GM18520 (cell line): ENCODE measurements at regions not wholly inside any gene's neighbourhood (a gene's known extent, or its start where the extent isn't known, plus 50 kb on each side); places are given as distances from the start of the nearest gene placed in this dataset.
A peak's percentile ranks its signal among the peaks of the same experiment; 100 is the strongest.
"Not testable (repeated sequence)": the region's sequence is repeated elsewhere in the genome, so short reads cannot be mapped to it uniquely, and the experiment has no call there.

Experiments
- ATAC-seq: cut with Tn5 transposase; IDR thresholded peaks from one replicate; pipeline ENCODE4 v1.9.1; 2021; ENCODE audit not compliant: unreplicated experiment

DNA sequence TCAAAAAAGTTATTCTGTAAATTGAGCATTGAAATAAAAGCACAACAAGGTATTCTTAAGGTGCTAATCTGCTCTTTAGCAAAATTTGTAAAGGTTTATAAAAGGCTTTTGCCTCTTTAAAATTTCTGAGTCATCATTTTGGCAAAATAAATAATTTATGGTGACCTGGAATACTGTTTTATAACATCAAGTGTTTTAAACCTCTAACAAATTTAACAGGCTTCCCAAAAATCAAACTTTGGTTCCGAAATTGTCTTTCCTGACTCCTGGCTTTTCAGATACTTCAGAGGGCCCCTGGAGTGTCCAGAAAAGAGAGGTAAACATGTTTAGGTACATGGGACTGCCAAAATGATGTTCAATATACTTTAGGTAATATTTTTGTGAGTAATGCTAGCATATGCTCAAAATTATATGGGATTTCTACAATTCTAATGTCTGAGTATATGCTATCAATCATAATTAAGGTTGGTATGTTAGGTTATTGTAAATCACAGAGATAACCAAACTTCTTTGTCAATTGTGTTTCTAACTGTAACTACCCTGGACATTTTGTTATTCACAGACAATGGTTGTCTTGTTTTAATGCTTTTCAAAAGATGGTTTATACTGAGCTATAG is 160.3 kb upstream of the OLIG3 start:
- ATAC-seq = no peak

DNA sequence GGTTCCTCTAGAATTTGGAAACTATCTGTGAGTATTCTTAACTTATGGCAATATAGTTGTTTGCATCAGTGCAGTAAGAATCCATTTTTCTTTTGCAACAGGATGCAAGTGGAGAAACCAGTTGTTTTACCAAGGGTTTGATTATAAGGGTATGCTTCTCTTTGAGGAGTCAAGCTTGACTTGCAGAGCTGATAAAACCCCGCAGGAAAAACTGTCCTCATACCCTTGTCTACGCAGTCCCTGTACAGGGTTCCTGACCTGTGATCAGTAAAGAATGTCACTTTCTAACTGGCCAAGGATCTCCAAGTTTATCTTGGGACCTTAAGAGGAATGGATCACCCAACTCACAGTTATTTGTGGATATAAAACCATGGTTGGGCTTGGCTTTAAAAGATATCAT is 161.1 kb upstream of the OLIG3 start:
- ATAC-seq = no peak

DNA sequence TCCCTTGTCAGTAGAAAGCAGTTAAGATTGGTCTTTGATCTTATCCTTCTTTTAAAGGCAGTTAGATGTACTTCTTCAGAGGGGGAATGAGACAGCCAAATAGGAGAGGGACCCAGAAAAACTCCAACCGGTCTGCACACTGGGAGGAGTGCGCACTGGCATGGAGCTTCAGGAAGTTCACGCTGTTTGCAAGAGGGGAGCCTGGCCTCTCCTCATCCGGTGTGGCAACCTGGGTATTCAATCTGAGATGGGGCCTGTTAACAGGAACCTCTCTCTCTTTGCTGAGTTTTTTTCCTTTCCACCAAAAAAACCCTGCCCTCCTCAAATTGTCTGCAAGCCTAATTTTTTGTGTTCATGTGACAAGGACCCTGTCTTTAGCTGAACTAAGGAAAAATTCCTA is 162.5 kb upstream of the OLIG3 start:
- ATAC-seq = no peak

DNA sequence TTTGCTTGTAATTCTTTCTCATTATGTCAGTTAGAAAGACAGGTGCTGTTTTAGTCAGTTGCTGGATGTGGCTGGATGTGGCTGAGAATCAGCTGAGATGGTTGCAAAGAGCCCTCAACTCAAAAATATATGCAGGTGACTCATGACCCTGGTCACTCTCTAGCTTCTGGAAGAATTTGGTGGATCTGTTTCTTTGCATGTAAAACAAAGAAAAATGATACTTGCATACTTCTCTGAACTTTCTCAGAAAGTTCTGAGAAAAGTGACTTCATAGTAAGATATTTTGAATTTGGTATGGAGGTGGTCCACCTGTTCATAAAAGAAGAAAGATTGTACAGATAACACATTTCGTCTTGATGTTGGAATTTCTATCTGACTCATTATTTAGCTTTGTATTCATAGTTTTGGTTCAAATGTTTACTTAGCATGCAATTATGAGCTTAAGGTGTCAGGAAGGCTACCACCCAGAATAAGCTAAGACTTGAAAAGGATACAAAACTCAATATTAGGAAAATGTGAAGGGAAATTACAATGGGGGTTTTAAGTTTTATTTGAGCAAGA is 163.2 kb upstream of the OLIG3 start:
- no peak for ATAC-seq

DNA sequence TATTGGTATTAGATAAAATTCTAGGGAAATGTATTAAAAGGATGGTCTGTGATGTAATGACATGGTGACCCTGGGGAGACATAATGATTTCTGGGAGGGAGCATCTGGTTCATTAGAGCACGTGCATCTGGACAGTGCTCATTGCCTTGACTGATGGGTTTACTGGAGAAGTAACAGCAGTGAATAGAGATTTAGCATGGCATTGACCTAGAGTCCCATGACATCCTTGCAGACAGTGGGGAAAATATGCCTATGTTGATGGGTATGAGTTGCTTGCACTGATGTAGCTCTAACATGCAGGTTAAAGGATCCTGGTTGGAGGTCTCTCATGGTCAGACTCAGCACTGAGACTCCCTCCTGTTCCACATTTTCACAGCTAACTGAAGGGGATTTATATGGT is 164.1 kb upstream of the OLIG3 start:
- ATAC-seq = no peak

DNA sequence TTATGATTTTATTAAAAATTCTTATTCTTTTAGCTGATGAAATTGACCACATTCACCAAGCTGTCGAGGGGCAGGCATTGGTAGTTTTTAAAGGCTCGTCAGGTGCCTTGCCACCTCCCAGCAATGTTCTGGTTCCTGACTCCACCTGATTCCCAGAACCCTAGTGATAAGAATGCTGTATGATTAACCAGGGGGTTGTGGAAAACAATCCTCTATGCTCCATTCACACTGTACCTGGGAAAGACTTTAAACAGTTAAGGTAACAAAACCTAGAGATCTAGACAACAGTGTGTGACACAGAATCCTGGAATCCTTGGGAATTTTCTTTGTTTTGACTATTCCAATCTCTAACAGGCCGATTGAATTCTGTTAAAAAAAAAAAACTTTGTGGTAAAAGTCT is 165.7 kb upstream of the OLIG3 start:
- ATAC-seq = no peak

DNA sequence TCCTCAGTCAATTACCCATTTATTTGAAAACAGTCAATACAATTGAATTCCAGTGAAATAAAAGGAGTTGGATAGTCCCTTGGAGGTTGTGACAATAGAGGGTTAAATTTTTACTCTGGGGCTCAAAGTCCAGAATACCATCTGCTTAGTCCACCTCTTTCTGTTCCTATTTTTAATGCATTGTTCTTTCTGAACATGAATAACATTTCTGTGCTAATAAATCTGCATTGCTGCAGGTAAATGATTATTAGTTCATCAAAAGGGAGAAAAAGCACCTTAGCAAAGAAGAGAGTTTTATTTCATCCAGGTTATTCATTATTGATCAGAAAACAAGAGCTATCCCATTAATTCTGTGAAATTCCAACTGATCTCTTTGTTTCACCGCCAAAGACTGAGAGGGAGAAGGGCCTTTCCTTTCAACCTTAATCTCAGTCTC is 166.1 kb upstream of the OLIG3 start:
- no peak for ATAC-seq

DNA sequence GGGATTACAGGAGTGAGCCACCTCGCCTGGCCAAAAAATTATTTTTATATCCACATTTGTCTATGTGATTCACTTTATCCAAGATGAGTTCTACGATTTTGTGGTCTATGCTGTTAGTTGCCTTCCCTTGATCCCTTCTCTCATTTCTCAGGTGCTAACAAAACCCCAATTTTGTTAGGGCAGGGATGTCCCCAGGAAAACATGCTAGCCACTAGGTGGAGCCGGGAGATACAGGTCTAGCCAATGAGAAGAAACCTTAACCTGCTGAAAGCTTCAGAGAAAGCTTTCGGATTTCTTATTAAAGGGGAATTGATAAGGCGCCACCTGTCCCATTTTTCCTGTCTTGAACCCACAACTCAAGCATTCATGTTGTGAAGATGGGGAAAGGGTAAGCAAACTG is 167.4 kb upstream of the OLIG3 start:
- no peak for ATAC-seq

DNA sequence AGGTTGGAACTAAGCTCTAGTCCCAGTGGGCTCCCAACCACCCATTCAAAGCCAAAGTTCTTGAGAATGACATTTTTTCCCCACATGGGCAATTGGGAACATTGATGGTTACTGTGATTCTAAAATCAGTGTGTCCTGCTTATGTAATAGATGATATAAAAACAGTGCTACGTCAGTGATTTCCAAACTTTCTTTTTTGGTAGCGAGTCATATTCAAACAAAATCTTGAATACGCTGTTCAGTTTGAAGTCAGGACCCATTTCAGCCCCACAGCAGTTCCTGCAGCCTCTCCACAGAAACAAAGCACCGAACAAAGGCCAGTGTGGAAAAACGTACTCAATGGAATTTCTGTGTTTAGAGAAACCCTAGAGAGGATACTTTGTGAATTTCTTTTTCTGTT is 170.0 kb upstream of the OLIG3 start:
- no peak for ATAC-seq

DNA sequence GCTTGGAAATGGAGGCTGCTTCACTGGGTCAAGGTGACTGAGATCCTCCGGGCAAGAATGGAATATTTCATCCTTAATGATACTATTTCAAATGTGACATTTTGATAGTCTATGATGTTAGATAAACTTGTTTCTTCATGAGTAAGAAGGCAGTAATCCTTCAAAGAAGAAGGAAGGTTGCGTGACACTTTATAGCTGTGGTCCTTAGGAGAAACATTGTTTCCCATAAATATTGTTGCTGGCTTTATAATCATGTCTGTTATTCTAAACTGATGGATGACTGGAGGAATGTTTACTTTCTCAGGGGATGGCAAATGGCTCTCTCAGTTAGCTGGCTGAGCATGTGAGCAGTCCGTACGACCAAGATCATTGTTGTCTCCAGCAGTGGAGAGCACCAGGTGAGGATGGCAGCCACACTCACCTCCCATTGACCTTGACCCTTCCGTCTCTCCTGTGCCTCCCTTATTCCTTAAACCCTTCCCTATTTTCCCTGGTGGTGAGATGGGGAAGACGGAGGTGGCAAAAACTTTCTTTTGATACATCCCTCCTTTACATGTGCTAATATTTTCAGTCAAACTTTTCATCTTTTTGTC is 171.2 kb upstream of the OLIG3 start:
- ATAC-seq = no peak

DNA sequence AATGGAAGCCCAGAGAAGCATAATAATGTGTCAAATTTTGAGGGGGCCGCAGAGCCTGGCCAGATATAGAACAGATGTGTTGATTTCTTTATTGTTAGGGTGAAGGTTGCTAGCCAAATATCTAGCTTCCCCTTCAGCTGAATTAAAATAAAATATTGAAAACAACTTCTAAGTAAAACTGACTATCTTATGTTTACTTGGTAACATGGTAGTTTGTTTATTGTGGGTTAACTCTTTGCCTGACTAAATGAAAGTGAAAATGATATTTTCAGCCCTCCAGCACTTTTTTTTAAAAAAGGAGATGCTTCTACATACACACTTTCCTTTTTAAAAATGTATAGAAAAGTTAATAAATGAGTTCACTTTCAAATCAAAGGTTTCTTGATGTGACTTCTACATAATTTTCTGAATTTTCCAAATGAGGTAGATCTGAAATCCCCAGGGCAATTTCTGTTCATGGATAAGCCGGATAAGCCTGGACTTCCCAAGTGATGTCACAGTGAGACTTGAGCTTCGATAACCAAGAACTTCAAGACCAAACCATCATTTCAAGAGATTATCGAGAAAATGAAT is 172.1 kb upstream of the OLIG3 start:
- no peak for ATAC-seq

DNA sequence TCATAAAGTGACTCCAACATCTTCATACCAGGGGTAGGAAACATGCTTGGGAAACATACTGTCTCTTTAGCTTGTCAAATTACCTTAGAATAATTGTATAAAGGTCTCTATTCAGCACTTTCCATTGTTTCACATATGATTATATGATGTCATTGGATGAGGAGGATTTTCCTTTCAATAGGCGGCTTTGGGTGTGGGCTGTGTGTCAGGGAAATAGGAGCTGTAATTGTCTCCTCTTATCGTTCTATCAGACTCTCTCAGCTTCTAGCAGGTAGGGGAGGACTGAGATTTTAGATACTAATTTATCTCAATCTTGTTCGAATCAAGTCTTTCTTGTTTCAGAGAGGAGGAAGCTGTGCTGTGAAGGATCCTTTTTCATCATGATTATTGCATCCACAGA is 179.4 kb upstream of the OLIG3 start:
- no peak for ATAC-seq

DNA sequence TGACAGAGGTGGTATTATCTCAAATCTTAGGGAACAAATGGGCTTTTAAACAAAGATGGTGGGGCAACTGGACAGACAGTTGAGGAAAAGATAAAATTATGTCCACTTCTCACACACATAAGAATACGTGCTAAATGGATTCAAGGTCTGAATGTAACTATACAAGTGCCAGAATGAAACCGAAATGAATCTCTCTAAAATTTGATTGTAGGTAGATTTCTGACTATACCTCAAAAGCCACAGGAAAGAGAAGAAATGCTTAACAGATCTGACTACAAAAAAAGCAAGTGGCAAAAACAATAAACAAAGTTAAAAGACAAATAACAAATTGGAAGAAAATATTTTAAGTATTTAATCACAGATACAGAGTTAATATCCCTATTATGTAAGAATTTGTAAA is 182.7 kb upstream of the OLIG3 start:
- ATAC-seq = peak; percentile 47

DNA sequence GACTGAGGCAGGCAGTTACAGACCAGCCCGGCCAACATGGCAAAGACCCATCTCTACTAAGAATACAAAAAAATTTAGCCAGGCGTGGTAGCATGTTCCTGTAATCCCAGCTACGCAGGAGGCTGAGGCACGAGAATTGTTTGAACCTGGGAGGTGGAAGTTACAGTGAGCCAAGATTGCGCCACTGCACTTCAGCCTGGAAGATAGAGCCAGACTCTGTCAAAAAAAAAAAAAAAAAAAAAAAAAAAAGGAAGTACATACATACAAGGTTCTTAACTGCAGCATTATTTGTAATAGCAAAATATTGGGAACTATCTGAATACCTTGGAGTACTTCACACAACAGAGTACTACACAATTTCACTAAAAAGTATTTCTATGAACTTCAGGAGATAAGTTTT is 183.5 kb upstream of the OLIG3 start:
- no peak for ATAC-seq

DNA sequence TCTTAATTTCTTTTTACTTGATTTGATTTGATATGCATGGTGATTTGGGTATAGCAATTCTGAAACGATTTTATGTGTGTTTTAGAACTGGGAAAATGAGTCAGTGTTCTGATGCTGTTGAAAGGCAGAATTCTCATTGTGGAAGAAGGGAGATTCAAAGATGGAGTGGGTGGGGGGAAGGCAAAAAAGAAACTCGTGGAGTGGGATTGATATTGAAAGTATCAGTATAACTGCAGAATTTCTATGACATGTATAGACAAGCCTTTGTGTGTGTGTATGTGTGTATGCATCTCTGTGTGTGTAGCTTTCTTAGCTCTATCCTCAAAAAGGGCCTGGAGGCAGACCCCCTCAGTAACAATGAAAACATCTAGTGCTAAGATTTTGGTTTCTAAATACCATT is 184.3 kb upstream of the OLIG3 start:
- no peak for ATAC-seq

DNA sequence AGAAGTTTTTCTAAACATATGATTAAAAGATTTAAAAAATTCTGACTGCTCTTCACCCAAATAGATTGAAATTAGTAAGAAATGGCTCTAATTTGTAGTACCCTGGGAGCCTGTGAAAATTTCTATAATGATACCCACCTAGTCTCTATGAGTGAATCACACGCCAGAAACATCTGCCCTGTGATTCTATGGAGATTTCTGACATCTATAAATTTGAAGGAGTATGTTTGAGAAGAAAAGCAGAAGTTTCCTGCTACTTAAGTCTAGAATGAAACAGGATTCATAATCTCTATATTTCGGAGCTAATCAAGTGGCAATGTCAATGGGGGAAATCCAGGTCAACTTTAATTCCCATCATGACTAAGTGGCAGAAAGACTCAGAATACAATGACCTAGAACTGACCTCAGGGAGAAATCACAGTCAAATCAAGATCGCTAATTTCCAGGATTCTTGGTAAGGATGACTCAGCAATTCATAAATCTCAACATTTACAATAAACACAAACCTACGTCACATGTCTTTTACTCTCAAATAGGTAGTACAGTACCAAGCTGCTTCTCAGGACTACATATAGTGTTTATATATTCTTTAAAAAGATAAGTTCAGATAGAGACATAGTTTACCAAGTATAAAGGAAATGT is 186.2 kb upstream of the TNFAIP3 start:
- no peak for ATAC-seq

DNA sequence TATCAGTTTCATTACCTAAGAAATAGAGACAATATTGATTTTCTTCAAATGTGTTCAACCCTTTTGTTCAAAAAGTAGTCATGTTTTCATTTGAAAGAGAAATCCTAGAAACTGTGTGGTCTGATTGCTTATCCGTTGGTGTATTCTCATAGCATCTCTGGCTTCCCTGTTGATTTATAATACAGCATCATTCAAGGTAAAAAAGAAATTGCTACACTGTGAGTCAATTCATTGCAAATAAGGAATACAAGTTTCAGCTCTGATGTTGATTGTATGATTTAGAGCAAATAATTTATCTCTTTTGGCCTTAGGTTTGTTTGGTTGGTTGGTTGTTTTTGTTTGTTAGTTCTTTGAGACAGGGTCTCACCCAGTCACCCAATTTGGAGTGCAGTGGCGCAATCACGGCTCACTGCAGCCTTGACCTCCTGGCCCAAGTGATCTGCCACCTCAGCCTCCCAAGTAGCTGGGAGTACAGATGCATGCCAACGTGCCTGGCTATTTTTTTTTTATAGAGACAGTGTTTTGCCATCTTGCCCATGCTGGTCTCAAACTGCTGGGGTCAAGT is 185.5 kb upstream of the TNFAIP3 start:
- no peak for ATAC-seq

DNA sequence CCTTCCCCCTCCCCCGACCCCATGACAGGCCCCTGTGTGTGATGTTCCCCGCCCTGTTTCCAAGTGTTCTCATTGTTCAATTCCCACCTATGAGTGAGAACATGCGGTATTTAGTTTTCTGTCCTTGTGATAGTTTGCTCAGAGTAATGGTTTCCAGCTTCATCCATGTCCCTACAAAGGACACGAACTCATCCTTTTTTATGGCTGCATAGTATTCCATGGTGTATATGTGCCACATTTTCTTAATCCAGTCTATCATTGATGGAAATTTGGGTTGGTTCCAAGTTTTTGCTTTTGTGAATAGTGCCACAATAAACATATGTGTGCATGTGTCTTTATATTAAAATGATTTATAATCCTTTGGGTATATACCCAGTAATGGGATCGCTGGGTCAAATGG is 184.4 kb upstream of the TNFAIP3 start:
- not testable (repeated sequence) for ATAC-seq

DNA sequence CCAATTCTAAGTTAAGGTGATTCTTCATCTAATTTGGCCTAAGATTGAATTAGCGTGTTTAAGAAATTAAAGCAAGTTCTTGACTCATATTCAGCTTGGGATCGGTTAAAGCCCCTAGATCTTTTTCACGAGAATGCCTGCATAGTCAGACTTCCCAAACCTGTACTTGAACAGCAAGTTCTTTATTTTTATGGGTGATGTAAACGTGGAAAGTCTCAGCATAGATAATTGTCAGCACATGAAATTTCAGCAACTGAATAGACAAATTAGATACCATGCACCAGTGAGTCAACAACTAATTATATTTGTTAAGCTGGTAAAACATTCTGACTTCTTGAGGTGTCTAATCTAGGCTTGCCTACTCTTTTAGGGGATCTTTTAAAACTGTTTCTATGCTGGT is 183.1 kb upstream of the TNFAIP3 start:
- no peak for ATAC-seq

DNA sequence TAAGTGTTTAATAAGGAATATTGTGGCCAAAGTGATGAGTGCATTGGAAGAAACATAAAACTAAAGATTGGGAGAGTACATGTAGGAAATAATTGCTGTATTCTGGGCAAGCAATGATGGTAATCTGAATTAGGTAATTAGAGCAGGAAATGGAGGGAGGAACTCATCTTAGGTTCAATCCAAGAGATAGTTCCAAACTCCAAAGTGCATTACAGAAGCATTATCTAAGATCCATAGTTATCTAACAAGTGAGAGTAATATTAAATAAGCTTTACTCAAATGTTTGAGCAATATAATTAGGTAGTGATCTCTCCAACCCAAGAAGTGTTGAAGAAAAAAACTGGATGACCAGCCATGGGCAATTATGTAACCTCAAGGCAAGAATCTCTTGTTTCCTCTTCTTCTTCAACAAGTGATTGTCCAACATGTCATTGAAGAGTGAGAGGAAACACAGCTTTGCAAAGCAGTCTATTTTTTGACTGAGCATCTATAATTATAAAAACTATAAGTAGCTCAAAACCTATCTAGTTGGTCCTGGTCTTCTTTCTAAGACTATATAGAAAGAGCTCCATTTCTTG is 181.2 kb upstream of the TNFAIP3 start:
- no peak for ATAC-seq

DNA sequence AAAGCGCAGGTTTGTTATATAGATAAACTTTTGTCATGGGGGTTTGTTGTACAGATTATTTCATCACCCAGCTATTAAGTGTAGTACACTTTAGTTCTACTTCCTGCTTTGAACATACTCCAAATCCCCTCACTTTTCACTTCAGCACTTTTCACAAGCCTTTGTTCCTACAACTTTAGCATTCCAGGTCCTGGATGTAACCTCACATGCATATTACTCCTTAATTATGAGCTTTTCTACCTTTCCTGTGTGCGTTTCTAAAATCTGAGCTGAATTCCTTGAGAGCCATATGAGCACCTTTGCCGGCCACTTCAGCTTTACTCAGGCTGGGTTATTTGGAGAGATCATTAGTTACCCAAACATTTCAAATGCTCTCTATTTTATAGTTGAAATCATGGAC is 179.2 kb upstream of the TNFAIP3 start:
- no peak for ATAC-seq
